ENCODE measurements at regions not wholly inside any gene's neighbourhood (a gene's known extent, or its start where the extent isn't known, plus 50 kb on each side); places are given as distances from the start of the nearest gene placed in this dataset.

GRCh38 chr4:153093396-153093795 is 110.8 kb upstream of the TRIM2 start:
- Mint-ChIP-seq H3K4me3 (ENCODE audit: unreplicated experiment) (no peak overlapping the region), H3K36me3 (ENCODE audit: insufficient read depth, unreplicated experiment) (no peaks in the 10 kb centered on the region), H3K27ac (ENCODE audit: unreplicated experiment) (no peak overlapping the region), H3K27me3 (ENCODE audit: insufficient read depth, unreplicated experiment) (no peaks in the 10 kb centered on the region), H3K9me3 (ENCODE audit: unreplicated experiment) (no peaks in the 10 kb centered on the region), H3K4me1 (ENCODE audit: low read depth, unreplicated experiment) (no peaks in the 10 kb centered on the region)
- DNase-seq = no peak
- Histone ChIP-seq H3K27me3 (replicated peaks; ENCODE audit: control insufficient read depth, insufficient read depth, low read length) (no peaks in the 10 kb centered on the region), H3K9me3 (no peaks in the 10 kb centered on the region), H3K36me3 (ENCODE audit: control insufficient read depth, insufficient read depth, low read length) (no peaks in the 10 kb centered on the region), H3K4me3 (ENCODE audit: low read depth, low read length) (no peak overlapping the region), H3K4me1 (no peaks in the 10 kb centered on the region)
- ChIA-PET CTCF (no interaction called here), POLR2A (no interaction called here)
- TF ChIP-seq CTCF (IDR thresholded peaks at IDR 0.05; ENCODE audit: insufficient read depth in 1 of 2, low read depth in 1 of 2, low read length in 1 of 2, severe bottlenecking in 1 of 2, unreplicated experiment in 1 of 2) = no peak
- no TSS peak for BruUV-seq (replicated peaks)
- intact Hi-C loops (cut with micrococcal nuclease; ENCODE audit: unreplicated experiment) = no loop called here

- H3K4me3 ChIP-seq (ENCODE audit: low read depth, low read length) = no peak overlapping the region
- no peaks in the 10 kb centered on the region for H3K4me1 ChIP-seq
- no peaks in the 10 kb centered on the region for H3K36me3 ChIP-seq (ENCODE audit: control insufficient read depth, insufficient read depth, low read length)
- CTCF ChIA-PET = no interaction called here
- no peak overlapping the region for H3K27ac Mint-ChIP-seq (ENCODE audit: unreplicated experiment)
- BruUV-seq (replicated peaks) = no TSS peak
- H3K27me3 Mint-ChIP-seq (ENCODE audit: insufficient read depth, unreplicated experiment) = no peaks in the 10 kb centered on the region
- H3K9me3 ChIP-seq = no peaks in the 10 kb centered on the region
- POLR2A ChIA-PET = no interaction called here
- no peak overlapping the region for H3K4me3 Mint-ChIP-seq (ENCODE audit: unreplicated experiment)
- intact Hi-C loops (cut with micrococcal nuclease; ENCODE audit: unreplicated experiment) = no loop called here
- DNase-seq = no peak
- H3K36me3 Mint-ChIP-seq (ENCODE audit: insufficient read depth, unreplicated experiment) = no peaks in the 10 kb centered on the region
- no peaks in the 10 kb centered on the region for H3K4me1 Mint-ChIP-seq (ENCODE audit: low read depth, unreplicated experiment)
- no peaks in the 10 kb centered on the region for H3K27me3 ChIP-seq (replicated peaks; ENCODE audit: control insufficient read depth, insufficient read depth, low read length)
- no peak for TF ChIP-seq CTCF (IDR thresholded peaks at IDR 0.05; ENCODE audit: insufficient read depth in 1 of 2, low read depth in 1 of 2, low read length in 1 of 2, severe bottlenecking in 1 of 2, unreplicated experiment in 1 of 2)
- no peaks in the 10 kb centered on the region for H3K9me3 Mint-ChIP-seq (ENCODE audit: unreplicated experiment)
Observed at GRCh38 chr4:153093802-153094201, 110.4 kb upstream of the TRIM2 start.

GRCh38 chr4:153094435-153094834 is 109.8 kb upstream of the TRIM2 start:
- Histone ChIP-seq H3K27me3 (replicated peaks; ENCODE audit: control insufficient read depth, insufficient read depth, low read length) (no peaks in the 10 kb centered on the region), H3K36me3 (ENCODE audit: control insufficient read depth, insufficient read depth, low read length) (no peaks in the 10 kb centered on the region), H3K4me1 (no peaks in the 10 kb centered on the region), H3K4me3 (ENCODE audit: low read depth, low read length) (no peak overlapping the region), H3K9me3 (no peaks in the 10 kb centered on the region)
- Mint-ChIP-seq H3K27me3 (ENCODE audit: insufficient read depth, unreplicated experiment) (no peaks in the 10 kb centered on the region), H3K4me1 (ENCODE audit: low read depth, unreplicated experiment) (no peaks in the 10 kb centered on the region), H3K36me3 (ENCODE audit: insufficient read depth, unreplicated experiment) (no peaks in the 10 kb centered on the region), H3K27ac (ENCODE audit: unreplicated experiment) (no peak overlapping the region), H3K9me3 (ENCODE audit: unreplicated experiment) (no peaks in the 10 kb centered on the region), H3K4me3 (ENCODE audit: unreplicated experiment) (no peak overlapping the region)
- intact Hi-C loops (cut with micrococcal nuclease; ENCODE audit: unreplicated experiment) = no loop called here
- no peak for TF ChIP-seq CTCF (IDR thresholded peaks at IDR 0.05; ENCODE audit: insufficient read depth in 1 of 2, low read depth in 1 of 2, low read length in 1 of 2, severe bottlenecking in 1 of 2, unreplicated experiment in 1 of 2)
- BruUV-seq (replicated peaks) = no TSS peak
- ChIA-PET CTCF (no interaction called here), POLR2A (no interaction called here)
- DNase-seq = no peak

Measured in Caco-2 (cell line).